Kidney epithelial cell (primary cell): ENCODE measurements at regions not wholly inside any gene's neighbourhood (a gene's known extent, or its start where the extent isn't known, plus 50 kb on each side); places are given as distances from the start of the nearest gene placed in this dataset.

Experiments used
- DNase-seq: peaks from one replicate; pipeline ENCODE4 v3.0.0-alpha.2; 2010; ENCODE audit warnings: low read depth
- H3K27me3 ChIP-seq: 2 replicates; pipeline ENCODE4 v1.6.0; 2011; ENCODE audit warnings: low read length; ENCODE audit not compliant: control insufficient read depth, insufficient read depth
- H3K36me3 ChIP-seq: 2 replicates; pipeline ENCODE4 v1.5.1; 2011; ENCODE audit warnings: low read length; ENCODE audit not compliant: control insufficient read depth, insufficient read depth
- H3K4me3 ChIP-seq: 2 replicates; pipeline ENCODE4 v1.5.1; 2011; ENCODE audit warnings: low read depth, mild to moderate bottlenecking, control low read depth, low read length
- TF ChIP-seq, protein P1 (sequence below): IDR thresholded peaks from 2 replicates; pipeline ENCODE4 v1.5.1; 2011; ENCODE audit warnings: mild to moderate bottlenecking, moderate library complexity, low read length, control low read depth, inconsistent platforms; ENCODE audit not compliant: insufficient read depth, poor library complexity, severe bottlenecking

DNA sequence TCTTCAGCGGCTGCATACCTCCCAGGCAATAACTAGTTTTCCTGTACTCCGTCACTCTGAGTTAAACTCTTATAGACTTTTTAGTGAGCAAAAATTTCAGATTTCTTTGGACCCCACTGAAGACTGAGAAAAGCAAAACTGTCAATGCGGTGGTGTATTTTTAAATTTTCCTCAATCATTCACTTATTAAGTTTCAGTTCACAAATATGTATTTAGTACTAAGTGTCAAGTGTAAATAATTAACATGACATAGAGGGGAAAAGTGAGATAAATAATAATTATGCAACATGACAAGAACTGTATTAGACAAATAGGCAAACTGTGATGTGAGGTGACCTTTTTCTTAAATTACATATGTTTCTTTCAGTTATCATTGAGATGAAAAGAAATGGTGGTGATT is 124.4 kb downstream of the NAF1 start:
- TF ChIP-seq, protein P1, sequence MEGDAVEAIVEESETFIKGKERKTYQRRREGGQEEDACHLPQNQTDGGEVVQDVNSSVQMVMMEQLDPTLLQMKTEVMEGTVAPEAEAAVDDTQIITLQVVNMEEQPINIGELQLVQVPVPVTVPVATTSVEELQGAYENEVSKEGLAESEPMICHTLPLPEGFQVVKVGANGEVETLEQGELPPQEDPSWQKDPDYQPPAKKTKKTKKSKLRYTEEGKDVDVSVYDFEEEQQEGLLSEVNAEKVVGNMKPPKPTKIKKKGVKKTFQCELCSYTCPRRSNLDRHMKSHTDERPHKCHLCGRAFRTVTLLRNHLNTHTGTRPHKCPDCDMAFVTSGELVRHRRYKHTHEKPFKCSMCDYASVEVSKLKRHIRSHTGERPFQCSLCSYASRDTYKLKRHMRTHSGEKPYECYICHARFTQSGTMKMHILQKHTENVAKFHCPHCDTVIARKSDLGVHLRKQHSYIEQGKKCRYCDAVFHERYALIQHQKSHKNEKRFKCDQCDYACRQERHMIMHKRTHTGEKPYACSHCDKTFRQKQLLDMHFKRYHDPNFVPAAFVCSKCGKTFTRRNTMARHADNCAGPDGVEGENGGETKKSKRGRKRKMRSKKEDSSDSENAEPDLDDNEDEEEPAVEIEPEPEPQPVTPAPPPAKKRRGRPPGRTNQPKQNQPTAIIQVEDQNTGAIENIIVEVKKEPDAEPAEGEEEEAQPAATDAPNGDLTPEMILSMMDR: no peak
- no peaks in the 10 kb centered on the region for H3K36me3 ChIP-seq
- DNase-seq: no peak
- no peak overlapping the region for H3K4me3 ChIP-seq
- no peaks in the 10 kb centered on the region for H3K27me3 ChIP-seq

DNA sequence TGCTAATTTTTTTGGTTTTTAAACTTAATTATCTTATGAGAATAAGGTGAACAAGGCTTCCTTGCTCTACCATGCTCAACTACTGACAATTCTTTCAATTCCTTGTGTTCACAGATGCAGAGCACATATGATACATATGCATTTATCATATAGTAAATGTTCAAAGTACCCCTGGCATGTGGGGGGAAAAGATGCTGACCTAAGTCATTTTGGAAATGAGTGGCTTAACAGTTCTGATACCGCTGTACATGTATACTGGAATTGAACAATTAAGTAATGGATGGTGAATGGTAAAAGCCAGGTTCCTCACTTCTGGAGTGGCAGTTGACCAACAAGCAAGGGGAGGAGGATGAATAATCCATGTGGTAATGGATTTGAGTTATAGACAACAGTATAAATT is 149.6 kb downstream of the NAF1 start:
- H3K36me3 ChIP-seq: no peaks in the 10 kb centered on the region
- TF ChIP-seq, protein P1: no peak
- H3K27me3 ChIP-seq: no peaks in the 10 kb centered on the region
- no peak overlapping the region for H3K4me3 ChIP-seq
- DNase-seq: no peak

DNA sequence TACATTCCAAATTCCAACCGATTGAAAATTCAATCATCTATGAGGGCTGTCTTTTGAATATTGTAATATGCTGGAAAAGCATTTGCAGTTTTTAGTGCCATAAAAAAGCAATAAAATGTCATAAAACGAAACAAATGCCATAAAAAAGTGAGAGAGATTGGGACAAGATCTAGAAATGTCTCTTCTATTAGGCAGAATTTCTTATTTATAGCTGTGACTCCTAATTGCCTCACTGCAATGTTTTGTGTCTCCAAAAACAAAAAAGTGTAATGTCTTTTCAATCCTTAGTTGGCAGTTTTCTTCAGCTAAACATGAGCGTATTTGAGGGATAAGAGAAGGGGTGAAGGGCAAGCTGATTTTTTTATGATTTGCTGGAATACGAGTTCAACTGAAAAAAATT is 153.9 kb downstream of the NAF1 start:
- DNase-seq: no peak
- Histone ChIP-seq H3K27me3 (no peaks in the 10 kb centered on the region), H3K36me3 (no peaks in the 10 kb centered on the region), H3K4me3 (no peak overlapping the region)
- TF ChIP-seq, protein P1: no peak

DNA sequence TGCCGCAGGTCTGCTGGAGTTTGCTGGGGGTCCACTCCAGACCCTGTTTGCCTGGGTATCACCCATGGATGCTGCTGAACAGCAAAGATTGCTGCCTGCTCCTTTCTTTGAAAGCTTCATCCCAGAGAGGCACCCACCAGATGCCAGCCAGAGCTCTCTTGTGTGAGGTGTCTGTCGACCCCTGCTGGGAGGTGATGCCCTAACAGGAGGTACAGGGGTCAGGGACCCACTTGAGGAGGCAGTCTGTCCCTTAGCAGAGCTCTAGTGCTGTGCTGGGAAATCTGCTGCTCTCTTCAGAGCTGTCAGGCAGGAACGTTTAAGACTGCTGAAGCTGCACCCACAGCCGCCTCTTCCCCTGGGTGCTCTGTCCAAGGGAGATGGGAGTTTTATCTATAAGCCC is 162.7 kb downstream of the NAF1 start:
- DNase-seq: no peak
- Histone ChIP-seq H3K36me3 (no peaks in the 10 kb centered on the region), H3K27me3 (no peaks in the 10 kb centered on the region), H3K4me3 (no peak overlapping the region)
- TF ChIP-seq, protein P1: no peak

DNA sequence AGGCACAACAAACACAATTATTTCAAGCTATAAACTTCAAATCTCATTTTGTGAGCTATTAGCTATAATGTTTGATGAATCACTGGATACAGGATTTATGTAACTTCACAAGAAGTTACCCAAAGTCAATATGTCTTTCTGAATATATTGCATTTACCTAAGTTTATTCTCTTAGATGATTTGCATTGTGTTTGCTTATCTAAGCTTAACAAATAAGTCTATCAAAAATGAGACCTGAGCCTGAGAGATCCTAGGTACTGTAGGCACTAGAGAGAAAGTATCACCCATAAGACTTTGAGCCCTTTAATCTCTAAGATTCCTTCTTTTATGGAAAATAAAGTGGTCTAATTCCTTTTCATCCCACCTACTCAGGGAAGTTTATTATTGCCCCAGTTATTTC is 178.2 kb downstream of the NAF1 start:
- TF ChIP-seq, protein P1: no peak
- DNase-seq: no peak
- Histone ChIP-seq H3K4me3 (no peak overlapping the region), H3K27me3 (no peaks in the 10 kb centered on the region), H3K36me3 (no peaks in the 10 kb centered on the region)

- H3K36me3 ChIP-seq: no peaks in the 10 kb centered on the region
- TF ChIP-seq, protein P1: no peak
- no peaks in the 10 kb centered on the region for H3K27me3 ChIP-seq
- no peak for DNase-seq
- no peak overlapping the region for H3K4me3 ChIP-seq
Measured at GRCh38 chr4:162985131-162985530, 181.6 kb downstream of the NAF1 start.
